Ovary (tissue), 3 donors: ENCODE measurements at regions not wholly inside any gene's neighbourhood (a gene's known extent, or its start where the extent isn't known, plus 50 kb on each side); places are given as distances from the start of the nearest gene placed in this dataset.

ENCODE experiments used
- CTCF ChIP-seq, 3 donors: fragments of 450-650 bp in 2 of 3; fragments of 200-600 bp in 1 of 3; IDR thresholded peaks; one replicate each; pipeline versions ENCODE4 v1.5.1 to v1.8.0; 2016 to 2022; ENCODE audit warnings: antibody characterized with exemption in 3 of 3, mild to moderate bottlenecking in 1 of 3
- POLR2A ChIP-seq: fragments of 450-650 bp; IDR thresholded peaks from one replicate; pipeline ENCODE4 v1.6.1; 2017; ENCODE audit warnings: antibody characterized with exemption, mild to moderate bottlenecking, moderate library complexity
- donor health status: DM: no; HTN: no; CAD: no.

GRCh38 chrX:115437841-115438595 lies 123.0 kb upstream of the PLS3 start:
- no peak for TF ChIP-seq CTCF (IDR thresholded peaks at IDR 0.05)
- TF ChIP-seq POLR2A: no peak
